Stimulated activated CD4-positive, alpha-beta T cell treated with anti-CD3 and anti-CD28 coated beads, Interleukin-4, amount 100 ng/mL, for 48 hours (primary cell): ENCODE measurements at regions not wholly inside any gene's neighbourhood (a gene's known extent, or its start where the extent isn't known, plus 50 kb on each side); places are given as distances from the start of the nearest gene placed in this dataset.
"Not testable (repeated sequence)": the region's sequence is repeated elsewhere in the genome, so short reads cannot be mapped to it uniquely, and the experiment has no call there.

Experiments
- DNase-seq, 2 donors: peaks; one replicate each; pipeline ENCODE4 v3.0.0-alpha.2; 2020; ENCODE audit warnings: low read depth in 2 of 2

DNA sequence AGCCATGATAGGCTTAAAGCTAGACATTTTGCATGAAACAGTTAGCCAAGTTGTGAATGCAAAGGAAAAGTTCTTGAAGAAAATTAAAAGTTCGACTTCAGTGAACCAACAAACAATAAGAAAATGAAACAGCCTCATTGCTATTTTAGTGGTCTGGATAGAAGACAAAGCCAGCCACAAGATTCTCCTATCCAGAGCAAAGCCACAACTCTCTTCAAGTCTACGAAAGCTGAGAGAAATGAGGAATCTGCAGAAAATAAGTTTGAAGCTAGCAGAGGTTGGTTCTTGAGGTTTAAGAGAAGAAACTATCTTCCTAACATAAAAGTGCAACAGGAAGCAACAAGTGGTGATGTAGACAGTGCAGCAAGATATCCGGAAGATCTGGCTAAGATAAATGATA lies 271.4 kb upstream of the GRM3 start:
- no peak for DNase-seq

DNA sequence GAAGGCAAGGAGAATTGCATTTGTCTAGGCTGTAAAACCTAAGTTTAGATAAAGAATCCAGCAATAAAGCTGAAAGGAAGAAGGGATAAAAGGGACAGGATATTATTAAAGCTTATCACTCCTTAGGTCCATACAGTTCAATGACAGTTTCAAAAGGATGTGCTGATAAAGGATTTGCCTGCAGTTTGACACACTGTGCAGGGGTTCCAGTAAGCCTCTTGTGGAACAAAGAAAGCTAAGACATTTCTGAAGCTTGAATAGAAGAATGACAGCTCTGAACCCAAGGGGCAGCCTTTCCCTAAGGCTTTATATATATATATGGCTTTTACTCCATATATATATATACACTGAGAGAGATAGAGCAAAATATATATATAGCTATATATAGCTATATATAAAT lies 276.8 kb upstream of the GRM3 start:
- no peak for DNase-seq

DNA sequence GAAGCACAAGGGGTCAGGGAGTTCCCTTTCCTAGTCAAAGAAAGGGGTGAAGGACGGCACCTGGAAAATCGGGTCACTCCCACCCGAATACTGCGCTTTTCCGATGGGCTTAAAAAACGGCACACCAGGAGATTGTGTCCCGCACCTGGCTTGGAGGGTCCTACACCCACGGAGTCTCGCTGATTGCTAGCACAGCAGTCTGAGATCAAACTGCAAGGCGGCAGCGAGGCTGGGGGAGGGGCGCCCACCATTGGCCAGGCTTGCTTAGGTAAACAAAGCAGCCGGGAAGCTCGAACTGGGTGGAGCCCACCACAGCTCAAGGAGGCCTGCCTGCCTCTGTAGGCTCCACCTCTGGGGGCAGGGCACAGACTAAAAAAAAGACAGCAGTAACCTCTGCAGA lies 303.3 kb upstream of the GRM3 start:
- not testable (repeated sequence) for DNase-seq

DNA sequence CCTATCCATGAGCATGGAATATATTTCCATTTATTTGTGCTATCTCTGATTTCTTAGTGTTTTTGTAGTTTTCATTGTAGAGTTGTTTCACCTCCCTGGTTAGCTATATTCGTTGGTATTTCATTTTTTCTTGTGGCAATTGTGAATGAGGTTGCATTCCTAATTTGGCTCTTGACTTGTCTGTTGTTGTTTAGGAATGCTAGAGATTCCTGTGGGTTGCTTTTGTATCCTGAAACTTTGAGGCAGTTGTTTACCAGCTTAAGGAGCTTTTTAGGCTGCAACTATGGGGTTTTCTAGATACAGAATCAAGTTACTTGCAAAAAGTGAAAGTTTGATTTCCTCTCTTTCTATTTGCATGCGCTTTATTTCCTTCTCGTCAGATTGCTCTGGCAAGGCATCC lies 304.7 kb upstream of the GRM3 start:
- DNase-seq = no peak

DNA sequence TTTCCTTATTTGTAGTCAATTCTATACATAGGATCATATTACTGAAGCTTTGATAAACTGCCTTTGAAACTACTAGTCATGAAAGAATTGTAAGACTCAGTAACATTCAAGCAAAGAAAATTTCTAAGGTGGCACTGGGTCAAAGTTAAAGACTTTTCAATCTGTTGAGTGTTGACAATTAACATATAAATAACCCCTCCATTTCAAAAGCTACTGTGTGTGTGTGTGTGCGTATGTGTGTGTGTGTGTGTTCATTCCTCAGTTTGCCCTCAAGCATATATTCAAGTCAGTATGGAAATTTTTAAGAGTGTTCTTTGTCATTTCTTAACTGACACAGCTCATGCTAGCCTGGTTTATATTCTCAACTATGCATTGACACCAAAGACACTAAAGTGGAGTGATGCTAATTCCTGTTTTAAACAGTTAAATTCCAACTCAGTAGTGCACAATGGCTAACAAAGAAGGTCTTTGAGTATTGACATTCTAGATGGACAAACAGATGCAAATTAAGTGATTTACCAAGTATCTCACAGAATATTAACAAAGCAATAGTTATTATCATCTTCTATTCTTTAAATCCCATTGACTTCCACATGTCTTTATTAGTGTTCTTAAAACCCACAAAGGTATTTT lies 314.8 kb upstream of the GRM3 start:
- DNase-seq = no peak

DNA sequence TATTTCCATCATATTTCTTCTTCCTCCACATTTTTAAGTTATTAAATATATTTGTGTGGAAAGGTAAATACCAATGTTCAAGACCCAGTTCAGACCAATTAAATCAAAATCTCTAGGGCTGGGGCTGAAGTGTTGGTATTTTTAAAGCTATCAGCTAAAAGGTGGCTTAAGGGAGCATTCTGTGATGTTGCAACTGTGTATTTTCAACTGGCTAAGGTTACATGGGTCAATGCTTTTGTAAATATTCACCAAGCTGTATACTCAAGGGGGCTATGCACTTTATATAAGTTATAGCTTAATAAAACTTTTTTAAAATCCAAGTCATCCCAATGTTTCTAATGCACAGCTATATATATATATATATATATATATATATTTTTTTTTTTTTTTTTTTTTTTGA lies 316.9 kb upstream of the GRM3 start:
- DNase-seq = no peak

DNA sequence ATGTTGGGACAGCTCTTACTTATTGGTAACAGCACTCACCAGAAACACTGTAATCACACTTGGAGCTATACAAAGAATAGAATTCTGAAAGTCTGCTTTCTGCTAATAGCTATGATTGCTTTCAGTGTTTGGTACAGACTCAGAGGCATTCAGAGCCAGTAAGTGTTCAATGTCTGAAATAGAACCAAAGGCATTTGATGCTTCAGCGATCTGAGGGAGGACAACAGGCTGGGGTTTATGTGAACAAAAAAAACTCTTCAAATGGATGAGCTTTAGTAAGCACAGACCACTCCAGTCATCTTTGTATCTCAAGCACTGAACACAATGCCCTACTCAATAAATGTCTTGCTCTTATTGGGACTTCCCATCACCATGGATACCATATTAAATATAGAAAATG lies 322.8 kb upstream of the GRM3 start:
- DNase-seq = no peak

DNA sequence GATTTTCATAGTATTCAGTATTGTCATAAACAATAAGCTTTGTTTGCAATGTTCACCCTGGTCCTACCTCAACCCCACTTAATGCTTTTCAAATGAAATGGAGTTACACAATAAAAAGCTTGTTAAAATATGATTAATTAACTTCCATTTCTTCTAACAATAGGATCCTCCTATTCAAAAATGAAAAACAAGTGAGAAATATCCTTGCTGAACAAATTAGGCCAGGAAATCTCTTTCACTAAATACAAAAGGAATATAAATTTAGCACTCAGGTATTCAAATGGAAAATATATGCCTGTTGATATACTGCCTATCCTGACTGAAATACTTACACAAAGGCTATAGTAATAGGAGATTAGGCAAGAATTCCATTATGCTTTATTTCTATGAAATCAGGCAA lies 323.4 kb upstream of the GRM3 start:
- no peak for DNase-seq

DNA sequence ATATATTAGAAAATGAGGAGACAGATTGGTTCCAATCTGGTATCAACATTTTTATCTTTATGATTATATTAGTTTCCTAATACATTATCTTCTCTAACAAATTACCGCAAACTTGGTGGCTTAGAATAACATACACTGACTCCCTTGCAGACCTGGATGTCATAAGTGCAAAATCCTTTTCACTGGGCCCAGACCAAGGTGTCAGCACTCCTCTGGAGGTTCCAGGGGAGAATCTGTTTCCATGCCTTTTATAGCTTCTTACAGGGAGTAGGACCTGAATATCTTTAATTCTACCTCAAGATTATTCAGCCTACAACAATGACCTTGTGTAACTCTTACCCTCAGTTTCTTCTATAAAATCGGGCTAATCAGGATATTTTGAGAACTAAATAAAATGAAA lies 329.9 kb upstream of the GRM3 start:
- no peak for DNase-seq

DNA sequence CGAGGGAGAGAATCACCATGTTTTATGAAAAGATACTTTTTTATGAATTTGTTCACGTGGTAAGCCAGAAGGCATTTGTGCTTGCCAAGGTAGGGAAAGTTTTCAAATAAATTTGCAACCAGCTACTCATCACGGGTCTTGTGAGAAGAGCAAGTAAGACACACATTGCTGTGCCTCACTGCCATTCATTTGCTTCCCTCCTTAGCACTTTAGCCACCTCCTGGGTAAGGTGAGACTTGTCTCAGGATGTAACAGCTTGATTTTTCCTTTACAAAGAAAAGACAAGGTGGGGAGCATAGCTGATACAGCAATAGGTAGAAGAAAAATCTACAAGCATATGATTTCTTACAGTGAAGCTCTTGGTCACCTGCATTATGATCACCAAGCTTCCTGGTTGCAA lies 342.4 kb upstream of the GRM3 start:
- no peak for DNase-seq

DNA sequence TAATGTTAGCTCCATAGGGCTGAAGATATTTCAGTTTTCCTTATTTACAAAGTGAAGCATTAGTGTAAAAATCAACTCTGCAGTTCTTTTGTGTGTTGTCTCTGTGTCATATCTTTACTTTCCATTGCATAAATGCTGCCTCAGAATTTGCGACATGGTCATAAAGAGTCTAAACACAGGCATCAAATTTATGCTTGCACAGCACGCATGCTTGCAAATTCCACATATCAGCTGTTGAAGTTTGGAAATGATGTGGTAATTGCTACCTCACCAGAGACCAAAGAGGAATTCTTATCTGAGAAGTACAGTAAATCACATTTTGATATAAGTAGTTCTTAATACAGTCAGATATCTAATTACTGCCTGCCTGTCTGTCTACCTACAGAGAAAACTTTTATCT lies 348.2 kb upstream of the GRM3 start:
- no peak for DNase-seq

DNA sequence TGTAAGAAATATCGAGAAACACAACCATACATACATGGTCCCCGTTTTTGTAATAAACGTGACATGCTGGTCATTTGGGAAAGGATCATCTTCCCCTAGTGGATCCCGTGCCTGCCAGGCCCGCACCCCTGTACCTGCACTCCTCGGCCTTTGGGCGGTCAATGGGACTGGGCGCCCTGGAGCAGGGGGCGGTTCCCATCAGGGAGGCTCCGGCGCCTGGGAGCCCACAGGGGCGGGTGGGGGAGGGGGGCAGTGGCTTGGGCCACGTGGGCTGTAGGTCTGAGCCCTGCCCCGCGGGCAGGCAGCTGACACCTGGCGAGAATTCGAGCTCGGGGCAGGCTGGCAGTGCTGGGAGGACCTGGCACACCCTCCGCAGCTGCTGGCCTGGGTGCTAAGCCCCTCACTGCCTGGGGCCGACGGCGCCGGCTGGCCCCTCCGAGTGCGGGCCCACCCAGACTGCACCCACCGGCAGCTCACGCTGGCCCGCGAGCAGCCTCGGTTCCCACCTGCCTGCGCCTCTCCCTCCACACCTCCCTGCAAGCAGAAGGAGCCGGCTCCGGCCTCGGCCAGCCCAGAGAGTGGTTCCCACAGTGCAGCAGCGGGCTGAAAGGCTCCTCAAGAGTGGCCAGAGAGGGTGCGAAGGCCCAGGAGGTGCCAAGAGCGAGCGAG lies 361.6 kb upstream of the GRM3 start:
- DNase-seq = no peak

DNA sequence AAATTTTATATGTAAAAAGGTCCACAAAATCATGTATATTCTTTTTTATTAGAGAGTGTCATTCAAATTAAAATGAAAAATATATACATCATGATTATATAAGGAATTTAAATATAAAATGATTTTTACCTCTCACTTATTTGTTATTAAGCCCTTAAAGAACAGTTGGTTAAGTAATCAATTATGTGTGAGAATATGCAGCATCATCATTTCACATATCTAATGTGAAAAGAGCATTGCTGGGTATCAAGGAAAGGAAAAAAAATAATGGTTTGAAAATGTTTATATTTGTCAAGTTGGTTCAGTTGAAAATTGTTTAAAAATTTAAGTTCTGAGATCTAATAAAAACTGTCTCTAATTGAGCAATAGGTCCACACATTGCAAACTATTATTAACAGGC lies 363.6 kb upstream of the GRM3 start:
- no peak for DNase-seq

DNA sequence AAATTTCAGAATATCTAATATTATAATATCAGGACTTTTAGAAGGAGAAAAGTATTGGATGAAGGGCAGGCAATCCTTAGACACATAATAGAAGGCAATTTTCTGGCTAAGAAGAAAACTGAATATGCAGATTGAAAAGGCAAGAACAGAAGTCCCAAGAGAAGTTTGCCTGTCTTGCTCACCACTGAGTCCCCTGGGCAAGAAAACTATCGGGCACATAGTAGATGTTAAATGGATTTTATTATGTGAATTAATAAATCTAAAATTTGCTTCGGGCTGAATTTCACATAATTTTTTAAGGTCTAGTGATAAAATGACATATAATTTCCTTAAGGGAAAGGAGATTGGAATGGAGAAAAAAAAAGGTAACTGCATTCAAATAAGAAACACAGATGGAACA lies 380.9 kb upstream of the GRM3 start:
- DNase-seq = no peak

DNA sequence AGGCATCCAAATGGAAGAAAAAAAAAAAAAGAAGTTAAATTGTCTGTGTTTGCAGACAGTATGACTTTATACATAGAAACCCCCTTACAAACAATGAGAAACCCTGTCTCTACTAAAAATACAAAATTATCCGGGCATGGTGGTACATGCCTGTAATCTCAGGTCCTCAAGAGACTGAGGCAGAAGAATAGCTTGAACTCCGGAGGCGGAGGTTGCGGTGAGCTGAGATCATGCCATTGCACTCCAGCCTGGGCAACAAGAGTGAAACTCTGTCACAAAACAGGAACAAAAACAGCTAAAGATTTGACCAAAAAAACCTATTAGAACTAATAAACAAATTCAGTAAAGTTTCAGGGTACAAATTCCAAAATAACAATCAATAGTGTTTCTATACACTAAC lies 385.8 kb upstream of the GRM3 start:
- DNase-seq = no peak

DNA sequence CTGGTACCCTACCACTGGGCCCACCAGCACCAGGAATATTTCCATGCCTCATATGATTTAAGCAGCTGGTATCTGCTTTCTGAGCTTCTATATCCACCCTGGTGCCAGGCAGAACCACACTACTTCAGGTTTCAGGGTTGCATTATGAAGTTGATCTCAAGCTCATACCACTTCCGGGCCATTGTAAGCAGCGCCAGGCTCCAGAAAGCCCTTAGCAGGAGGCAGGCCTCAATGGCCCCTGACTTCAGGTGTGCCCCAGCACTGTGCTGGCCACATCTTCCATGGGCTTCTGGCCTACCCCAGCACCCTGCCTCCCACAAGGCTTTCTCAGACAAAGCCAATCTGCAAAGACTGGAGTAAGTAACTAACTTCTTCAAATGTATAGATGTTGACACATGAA lies 391.3 kb upstream of the GRM3 start:
- no peak for DNase-seq

DNA sequence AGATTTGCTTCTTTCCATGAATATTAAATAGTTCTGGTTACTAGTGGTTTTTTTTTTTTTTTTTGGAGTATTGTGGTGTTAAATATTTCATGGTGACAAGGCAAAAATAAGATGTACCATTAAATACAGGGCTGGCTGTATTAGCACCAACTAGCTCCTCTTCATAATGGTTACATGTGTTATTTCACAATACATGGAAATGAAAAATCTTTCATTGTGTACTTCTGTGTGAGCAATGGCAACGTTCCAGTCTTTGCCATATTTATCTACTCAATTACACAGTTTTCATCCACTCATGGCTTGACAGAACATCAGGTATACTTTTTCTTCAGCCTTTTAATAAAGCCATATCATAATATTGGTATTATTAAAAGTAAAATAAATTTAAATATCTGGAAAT lies 394.7 kb upstream of the GRM3 start:
- no peak for DNase-seq

DNA sequence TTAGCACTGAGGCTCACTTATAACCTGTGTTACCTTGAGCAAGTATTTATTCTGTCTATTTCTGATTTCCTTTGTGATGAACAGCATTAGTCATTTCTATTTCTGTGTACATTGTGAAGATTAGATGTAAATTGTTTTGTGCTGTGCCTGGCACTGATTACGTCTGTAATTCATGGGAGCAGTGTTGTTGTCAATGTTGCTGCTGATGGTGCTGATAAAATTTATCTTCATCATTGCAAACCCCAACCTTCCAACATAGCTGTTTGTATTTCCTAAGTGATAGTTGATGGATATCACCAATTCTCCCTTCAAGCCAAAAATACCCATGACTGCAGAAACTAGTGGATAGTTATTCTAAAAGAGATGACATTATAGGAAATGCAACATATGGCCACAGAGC lies 400.5 kb upstream of the GRM3 start:
- DNase-seq = no peak

DNA sequence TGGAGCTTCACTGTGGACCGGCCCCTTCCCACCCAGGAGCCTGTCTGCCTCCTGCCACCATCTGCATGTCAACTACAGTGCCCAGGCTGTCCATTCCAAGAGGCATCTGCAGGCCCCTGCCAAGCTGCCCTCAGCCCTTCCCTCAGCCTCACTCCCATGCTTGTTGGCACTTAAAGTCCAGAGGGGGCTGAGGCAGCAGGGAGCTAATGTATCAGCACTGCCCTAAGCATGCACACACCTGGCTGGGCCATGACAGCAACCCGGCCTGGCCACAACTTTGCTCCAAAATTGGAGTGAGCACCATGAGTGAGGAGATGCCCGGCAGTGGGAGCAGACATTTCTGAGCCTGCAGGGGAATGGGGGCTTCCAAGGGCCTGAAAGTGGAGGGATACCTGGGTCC lies 417.5 kb upstream of the GRM3 start:
- DNase-seq = no peak

DNA sequence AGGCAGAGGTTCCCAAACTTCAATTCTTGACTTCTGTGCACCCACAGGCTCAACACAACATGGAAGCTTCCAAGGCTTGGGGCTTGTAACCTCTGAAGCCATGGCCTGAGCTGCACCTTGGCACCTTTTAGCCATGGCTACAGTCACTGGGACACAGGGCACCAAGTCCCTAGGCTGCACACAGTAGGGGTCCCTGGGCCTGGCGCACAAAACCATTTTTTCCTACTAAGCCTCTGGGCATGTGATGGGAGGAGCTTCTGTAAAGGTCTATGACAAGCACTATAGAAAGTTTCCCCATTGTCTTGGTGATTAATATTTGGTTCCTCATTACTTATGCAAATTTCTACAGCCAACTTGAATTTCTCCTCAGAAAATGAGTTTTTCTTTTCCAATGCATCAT lies 420.9 kb upstream of the GRM3 start:
- no peak for DNase-seq

DNA sequence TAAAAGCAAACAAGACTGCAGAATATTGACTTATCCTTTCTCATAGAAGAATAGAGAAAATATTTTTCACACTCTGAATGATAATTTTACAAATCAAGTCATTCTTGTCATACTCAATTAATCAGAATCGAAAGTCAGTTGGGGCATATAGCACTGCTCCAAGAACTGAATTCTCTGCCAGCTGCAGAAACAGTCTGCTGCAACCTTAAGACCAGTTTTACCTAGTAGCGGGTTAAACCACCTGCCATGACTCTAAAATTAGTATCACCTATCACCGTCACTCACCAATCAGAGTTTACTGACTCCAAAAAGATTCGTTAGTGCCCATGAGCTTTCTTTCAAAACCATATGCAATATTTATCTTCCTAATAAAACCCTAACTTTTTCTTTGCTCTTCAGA lies 429.0 kb upstream of the GRM3 start:
- no peak for DNase-seq

DNA sequence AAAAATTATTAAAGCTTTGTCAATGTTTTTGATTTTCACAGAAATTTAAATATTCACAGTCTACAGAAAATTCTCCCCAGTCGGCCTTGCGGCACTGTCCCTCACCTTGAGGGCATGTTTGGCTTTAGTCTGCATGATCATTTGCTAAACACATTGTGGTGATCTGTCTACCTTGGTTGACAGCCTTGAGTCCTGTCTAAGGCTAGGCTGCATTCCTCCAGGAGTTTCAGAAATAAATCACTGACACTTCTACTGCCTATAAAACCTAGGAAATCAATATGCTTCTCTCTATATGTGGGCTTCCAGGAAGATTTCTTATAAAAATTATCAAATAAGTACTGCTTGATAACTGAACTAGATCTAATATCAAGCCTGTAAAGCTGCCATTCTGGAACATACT lies 430.7 kb upstream of the GRM3 start:
- no peak for DNase-seq

DNA sequence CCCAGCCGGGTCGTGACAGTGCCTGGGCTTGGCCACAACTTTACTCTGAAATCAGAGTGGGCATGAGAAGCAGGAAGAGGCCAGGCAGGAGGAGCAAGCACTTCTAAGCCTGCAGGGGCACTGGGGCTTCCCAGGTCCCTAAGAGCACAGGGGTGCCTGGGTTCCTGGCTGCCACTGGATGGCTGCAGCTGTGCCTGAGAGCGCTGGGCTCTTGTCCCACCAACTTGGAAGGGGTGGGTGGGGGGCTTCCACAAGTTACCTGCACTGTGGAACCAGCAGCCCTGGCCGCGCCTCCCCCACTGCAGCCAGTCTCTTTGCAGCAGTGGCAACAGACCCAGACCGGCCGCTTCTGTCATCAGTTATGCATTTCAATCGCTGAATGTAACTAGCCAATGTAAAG lies 434.7 kb upstream of the GRM3 start:
- no peak for DNase-seq

DNA sequence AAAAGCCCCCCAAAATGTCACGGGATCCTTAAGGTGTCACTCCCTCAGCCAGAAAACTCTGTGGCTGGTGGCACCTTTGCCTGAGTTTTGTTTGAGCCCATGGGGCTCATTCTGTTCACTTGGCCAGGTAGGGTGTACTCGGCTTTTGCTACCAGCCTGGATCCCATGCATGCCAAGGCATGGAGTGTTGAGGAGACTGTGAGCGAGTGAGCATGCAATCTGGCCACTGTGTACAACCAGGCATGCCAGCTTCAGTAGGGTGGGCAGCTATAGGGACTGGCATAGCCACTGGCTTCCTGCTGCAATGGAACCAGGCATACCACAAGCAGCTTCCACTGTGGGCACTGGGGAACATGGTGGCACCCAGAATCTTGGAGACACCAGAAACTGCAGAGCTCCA lies 436.0 kb upstream of the GRM3 start:
- no peak for DNase-seq
